ENCODE measurements at regions not wholly inside any gene's neighbourhood (a gene's known extent, or its start where the extent isn't known, plus 50 kb on each side); places are given as distances from the start of the nearest gene placed in this dataset.
A peak's percentile ranks its signal among the peaks of the same experiment; 100 is the strongest.

GRCh38 chr3:104586344-104586743, 780.4 kb upstream of the ALCAM start:
- Histone ChIP-seq H3K36me3 (no peaks in the 10 kb centered on the region), H3K4me3 (no peak overlapping the region), H3K27ac (no peak overlapping the region), H3K9me3 (no peaks in the 10 kb centered on the region), H3K4me1 (no peaks in the 10 kb centered on the region), H3K27me3 (no peaks in the 10 kb centered on the region)
- intact Hi-C loops (cut with DNase I; ENCODE audit: low total_unique reads) = no loop called here
- TF ChIP-seq POLR2A (IDR thresholded peaks at IDR 0.05) (no peak), CTCF (IDR thresholded peaks at IDR 0.05) (no peak)
- no peak for DNase-seq

GRCh38 chr3:104588442-104588841, 778.3 kb upstream of the ALCAM start:
- no peak for TF ChIP-seq CTCF (IDR thresholded peaks at IDR 0.05)
- TF ChIP-seq POLR2A (IDR thresholded peaks at IDR 0.05) = no peak
- Histone ChIP-seq H3K27ac (no peak overlapping the region), H3K36me3 (no peaks in the 10 kb centered on the region), H3K27me3 (no peaks in the 10 kb centered on the region), H3K4me1 (no peaks in the 10 kb centered on the region), H3K9me3 (no peaks in the 10 kb centered on the region), H3K4me3 (no peak overlapping the region)
- no peak for DNase-seq
- intact Hi-C loops (cut with DNase I; ENCODE audit: low total_unique reads) = no loop called here

- no peak overlapping the region for H3K4me3 ChIP-seq
These were observed 774.9 kb upstream of the ALCAM start for GRCh38 chr3:104591776-104592175.

GRCh38 chr3:104594491-104594890, 772.2 kb upstream of the ALCAM start:
- Histone ChIP-seq H3K27me3 (no peaks in the 10 kb centered on the region), H3K9me3 (no peaks in the 10 kb centered on the region), H3K36me3 (no peaks in the 10 kb centered on the region), H3K4me1 (no peaks in the 10 kb centered on the region), H3K27ac (no peak overlapping the region), H3K4me3 (no peak overlapping the region)
- no peak for DNase-seq
- intact Hi-C loops (cut with DNase I; ENCODE audit: low total_unique reads) = no loop called here
- TF ChIP-seq CTCF (IDR thresholded peaks at IDR 0.05) (no peak), POLR2A (IDR thresholded peaks at IDR 0.05) (no peak)

More at GRCh38 chr3:104591776-104592175, 774.9 kb upstream of the ALCAM start:
- DNase-seq = no peak
- H3K4me1 ChIP-seq = no peaks in the 10 kb centered on the region
- TF ChIP-seq POLR2A (IDR thresholded peaks at IDR 0.05) (no peak), CTCF (IDR thresholded peaks at IDR 0.05) (no peak)
- H3K36me3 ChIP-seq = no peaks in the 10 kb centered on the region
- H3K9me3 ChIP-seq = no peaks in the 10 kb centered on the region
- no peaks in the 10 kb centered on the region for H3K27me3 ChIP-seq
- intact Hi-C loops (cut with DNase I; ENCODE audit: low total_unique reads) = no loop called here
- no peak overlapping the region for H3K27ac ChIP-seq

GRCh38 chr3:104596054-104596453, 770.7 kb upstream of the ALCAM start:
- Histone ChIP-seq H3K36me3 (no peaks in the 10 kb centered on the region), H3K9me3 (no peaks in the 10 kb centered on the region), H3K4me3 (no peak overlapping the region), H3K4me1 (no peaks in the 10 kb centered on the region), H3K27me3 (no peaks in the 10 kb centered on the region), H3K27ac (no peak overlapping the region)
- no peak for DNase-seq
- intact Hi-C loops (cut with DNase I; ENCODE audit: low total_unique reads) = no loop called here
- TF ChIP-seq POLR2A (IDR thresholded peaks at IDR 0.05) = no peak

- Histone ChIP-seq H3K9me3 (no peaks in the 10 kb centered on the region), H3K36me3 (no peaks in the 10 kb centered on the region), H3K27ac (no peak overlapping the region), H3K4me1 (no peaks in the 10 kb centered on the region), H3K27me3 (no peaks in the 10 kb centered on the region), H3K4me3 (no peak overlapping the region)
- TF ChIP-seq POLR2A (IDR thresholded peaks at IDR 0.05) (no peak), CTCF (IDR thresholded peaks at IDR 0.05) (peak in 1 of 4 experiments; percentile 37)
- intact Hi-C loops (cut with DNase I; ENCODE audit: low total_unique reads) = no loop called here
- DNase-seq = no peak
These were observed 770.2 kb upstream of the ALCAM start for GRCh38 chr3:104596551-104596950.
